ENCODE measurements at regions not wholly inside any gene's neighbourhood (a gene's known extent, or its start where the extent isn't known, plus 50 kb on each side); places are given as distances from the start of the nearest gene placed in this dataset.

DNA sequence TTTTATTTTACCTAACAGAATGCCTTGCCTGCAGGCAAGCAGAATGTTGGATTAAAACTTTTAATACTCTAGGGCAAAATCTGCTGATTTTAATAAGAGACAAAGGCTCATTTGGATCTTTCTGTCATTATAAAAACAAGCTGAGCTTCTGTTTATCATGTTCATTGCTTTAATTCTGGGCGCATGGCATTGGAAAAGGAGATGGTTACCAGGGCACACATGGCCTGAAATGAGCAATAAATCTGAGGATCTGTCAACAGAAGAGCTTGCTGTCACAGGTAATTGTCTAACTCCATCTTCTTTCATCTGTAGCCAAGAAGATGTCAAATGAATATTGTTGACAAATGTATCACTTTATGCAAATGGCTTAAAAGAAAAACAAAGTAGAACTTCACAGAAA is 439.6 kb downstream of the DOK5 start:
- TF ChIP-seq, protein P1, sequence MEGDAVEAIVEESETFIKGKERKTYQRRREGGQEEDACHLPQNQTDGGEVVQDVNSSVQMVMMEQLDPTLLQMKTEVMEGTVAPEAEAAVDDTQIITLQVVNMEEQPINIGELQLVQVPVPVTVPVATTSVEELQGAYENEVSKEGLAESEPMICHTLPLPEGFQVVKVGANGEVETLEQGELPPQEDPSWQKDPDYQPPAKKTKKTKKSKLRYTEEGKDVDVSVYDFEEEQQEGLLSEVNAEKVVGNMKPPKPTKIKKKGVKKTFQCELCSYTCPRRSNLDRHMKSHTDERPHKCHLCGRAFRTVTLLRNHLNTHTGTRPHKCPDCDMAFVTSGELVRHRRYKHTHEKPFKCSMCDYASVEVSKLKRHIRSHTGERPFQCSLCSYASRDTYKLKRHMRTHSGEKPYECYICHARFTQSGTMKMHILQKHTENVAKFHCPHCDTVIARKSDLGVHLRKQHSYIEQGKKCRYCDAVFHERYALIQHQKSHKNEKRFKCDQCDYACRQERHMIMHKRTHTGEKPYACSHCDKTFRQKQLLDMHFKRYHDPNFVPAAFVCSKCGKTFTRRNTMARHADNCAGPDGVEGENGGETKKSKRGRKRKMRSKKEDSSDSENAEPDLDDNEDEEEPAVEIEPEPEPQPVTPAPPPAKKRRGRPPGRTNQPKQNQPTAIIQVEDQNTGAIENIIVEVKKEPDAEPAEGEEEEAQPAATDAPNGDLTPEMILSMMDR (IDR thresholded peaks at IDR 0.05): no peak
- TF ChIP-seq POLR2A (IDR thresholded peaks at IDR 0.05): no peak
